ENCODE measurements at regions not wholly inside any gene's neighbourhood (a gene's known extent, or its start where the extent isn't known, plus 50 kb on each side); places are given as distances from the start of the nearest gene placed in this dataset.

DNA sequence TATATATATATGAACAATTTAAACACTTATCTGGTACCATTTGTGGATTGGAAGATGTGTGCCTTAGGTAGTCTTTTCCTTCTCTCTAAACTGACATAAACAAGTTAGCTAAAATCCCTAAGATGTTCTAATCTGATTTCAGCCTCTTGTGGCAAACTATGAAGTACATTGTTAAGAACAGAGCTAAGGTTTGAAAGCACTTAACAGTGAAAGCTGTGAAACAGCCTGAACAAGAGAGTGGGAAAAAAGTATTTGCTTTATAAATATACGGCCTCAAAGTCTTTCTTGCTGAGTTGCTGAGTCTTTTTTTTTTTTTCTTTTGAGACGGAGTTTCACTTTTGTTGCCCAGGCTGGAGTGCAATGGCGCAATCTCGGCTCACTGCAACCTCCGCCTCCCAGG is 53.7 kb upstream of the PELI2 start:
- TF ChIP-seq, protein P1, sequence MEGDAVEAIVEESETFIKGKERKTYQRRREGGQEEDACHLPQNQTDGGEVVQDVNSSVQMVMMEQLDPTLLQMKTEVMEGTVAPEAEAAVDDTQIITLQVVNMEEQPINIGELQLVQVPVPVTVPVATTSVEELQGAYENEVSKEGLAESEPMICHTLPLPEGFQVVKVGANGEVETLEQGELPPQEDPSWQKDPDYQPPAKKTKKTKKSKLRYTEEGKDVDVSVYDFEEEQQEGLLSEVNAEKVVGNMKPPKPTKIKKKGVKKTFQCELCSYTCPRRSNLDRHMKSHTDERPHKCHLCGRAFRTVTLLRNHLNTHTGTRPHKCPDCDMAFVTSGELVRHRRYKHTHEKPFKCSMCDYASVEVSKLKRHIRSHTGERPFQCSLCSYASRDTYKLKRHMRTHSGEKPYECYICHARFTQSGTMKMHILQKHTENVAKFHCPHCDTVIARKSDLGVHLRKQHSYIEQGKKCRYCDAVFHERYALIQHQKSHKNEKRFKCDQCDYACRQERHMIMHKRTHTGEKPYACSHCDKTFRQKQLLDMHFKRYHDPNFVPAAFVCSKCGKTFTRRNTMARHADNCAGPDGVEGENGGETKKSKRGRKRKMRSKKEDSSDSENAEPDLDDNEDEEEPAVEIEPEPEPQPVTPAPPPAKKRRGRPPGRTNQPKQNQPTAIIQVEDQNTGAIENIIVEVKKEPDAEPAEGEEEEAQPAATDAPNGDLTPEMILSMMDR (IDR thresholded peaks at IDR 0.05) = no peak
- TF ChIP-seq POLR2A (IDR thresholded peaks at IDR 0.05) (no peak), EP300 (IDR thresholded peaks at IDR 0.05) (no peak)

All from ovary (tissue), 3 donors.